ENCODE measurements at regions not wholly inside any gene's neighbourhood (a gene's known extent, or its start where the extent isn't known, plus 50 kb on each side); places are given as distances from the start of the nearest gene placed in this dataset.

- TF ChIP-seq ZNF138 (CRISPR knock-in tag; IDR thresholded peaks at IDR 0.05; ENCODE audit: low read depth), result no peak
- TF ChIP-seq MATR3 (CRISPR knock-in tag; IDR thresholded peaks at IDR 0.05), result no peak
- no peak for TF ChIP-seq MXD1 (CRISPR knock-in tag; IDR thresholded peaks at IDR 0.05)
- no peak for TF ChIP-seq ZFAT (CRISPR knock-in tag; conservative IDR thresholded peaks at IDR 0.05)
- TF ChIP-seq SMYD3 (CRISPR knock-in tag; IDR thresholded peaks at IDR 0.05), result no peak
- no peak for TF ChIP-seq NPAS2 (CRISPR knock-in tag; IDR thresholded peaks at IDR 0.05; ENCODE audit: borderline replicate concordance)
- peak; percentile 68 for TF ChIP-seq KDM6A (CRISPR knock-in tag; IDR thresholded peaks at IDR 0.05; ENCODE audit: low read depth)
- no peak for TF ChIP-seq ZNF18 (CRISPR knock-in tag; IDR thresholded peaks at IDR 0.05; ENCODE audit: insufficient replicate concordance)
- TF ChIP-seq FOXA1 (IDR thresholded peaks at IDR 0.05), result no peak
- TF ChIP-seq FOXA1 (CRISPR knock-in tag; IDR thresholded peaks at IDR 0.05), result peak; percentile 75
- no peak; the same call in 1 of the 2 replicates for TF ChIP-seq GMEB2 (CRISPR knock-in tag; IDR thresholded peaks at IDR 0.05; ENCODE audit: low read depth)
- TF ChIP-seq SKI (IDR thresholded peaks at IDR 0.05; ENCODE audit: partially characterized antibody), result peak; percentile 89
- no peak for TF ChIP-seq SRSF1 (optimal IDR thresholded peaks at IDR 0.05; ENCODE audit: low read depth, low read length)
- TF ChIP-seq ZNF276 (CRISPR knock-in tag; IDR thresholded peaks at IDR 0.05; ENCODE audit: low read depth), result no peak
- no peak for TF ChIP-seq ZFP37 (CRISPR knock-in tag; IDR thresholded peaks at IDR 0.05; ENCODE audit: borderline replicate concordance)
- no peak for TF ChIP-seq ZBTB7A (CRISPR knock-in tag; IDR thresholded peaks at IDR 0.05)
- TF ChIP-seq ZNF296 (CRISPR knock-in tag; conservative IDR thresholded peaks at IDR 0.05), result no peak
- TF ChIP-seq IKZF4 (CRISPR knock-in tag; IDR thresholded peaks at IDR 0.05; ENCODE audit: borderline replicate concordance, low read depth, not compliant biosample characterization), result no peak
- peak; percentile 68 for TF ChIP-seq HHEX (CRISPR knock-in tag; IDR thresholded peaks at IDR 0.05)
- TF ChIP-seq ZNF124 (CRISPR knock-in tag; IDR thresholded peaks at IDR 0.05), result 0 out of 2 replicates have a peak, but pooled peaks have one; percentile 38
- no peak for TF ChIP-seq ZNF549 (CRISPR knock-in tag; IDR thresholded peaks at IDR 0.05)
- peak; percentile 68; the same call in 1 of the 2 replicates for TF ChIP-seq MED13 (CRISPR knock-in tag; IDR thresholded peaks at IDR 0.05)
- TF ChIP-seq GTF3A (CRISPR knock-in tag; conservative IDR thresholded peaks at IDR 0.05), result no peak
- TF ChIP-seq KLF13 (CRISPR knock-in tag; IDR thresholded peaks at IDR 0.05), result no peak
- TF ChIP-seq ZFP82 (CRISPR knock-in tag; IDR thresholded peaks at IDR 0.05; ENCODE audit: borderline replicate concordance), result no peak
Measured at GRCh38 chr5:143506836-143507552, 103.5 kb upstream of the NR3C1 start (continued).

All from HepG2 (cell line).